CD4-positive, alpha-beta T cell (primary cell): ENCODE measurements at regions not wholly inside any gene's neighbourhood (a gene's known extent, or its start where the extent isn't known, plus 50 kb on each side); places are given as distances from the start of the nearest gene placed in this dataset.

Experiments used
- ATAC-seq: fragments of 200-7000 bp; cut with Tn5 transposase; one replicate; pipeline ENCODE4 v1.10.0; 2022; ENCODE audit warnings: mild to moderate bottlenecking; ENCODE audit not compliant: poor library complexity
- CTCF ChIA-PET: fragments of 350-600 bp; sonication (Branson Sonifier 250); formaldehyde crosslinking; loops from one replicate; lab custom pipeline; 2021; ENCODE audit warnings: antibody characterized with exemption, inconsistent platforms; lab: Charles Lee
- POLR2A ChIA-PET: fragments of 350-600 bp; sonication (Branson Sonifier 250); formaldehyde crosslinking; loops from one replicate; lab custom pipeline; 2021; ENCODE audit warnings: antibody characterized with exemption, inconsistent platforms; lab: Charles Lee
- DNase-seq, 14 experiments: peaks; one replicate each; pipeline ENCODE4 v3.0.0-alpha.2; 2013 to 2020; ENCODE audit warnings: mixed read lengths in 2 of 14
- H3K27ac ChIP-seq, 2 donors: one replicate each; pipeline versions ENCODE4 v1.5.1 to v1.7.0; 2013; ENCODE audit warnings: low read length in 2 of 2, low read depth in 1 of 2, mild to moderate bottlenecking in 1 of 2
- H3K27me3 ChIP-seq, 2 experiments: 1 replicate in 1 of 2; 2 replicates in 1 of 2; pipeline versions ENCODE4 v1.6.1 to v1.7.0; 2013; ENCODE audit warnings: low read length in 2 of 2, control low read depth in 1 of 2, mild to moderate bottlenecking in 1 of 2, moderate library complexity in 1 of 2; ENCODE audit not compliant: insufficient read depth in 2 of 2, control insufficient read depth in 1 of 2
- H3K36me3 ChIP-seq: one replicate; pipeline ENCODE4 v1.6.1; 2013; ENCODE audit warnings: low read length, control low read depth; ENCODE audit not compliant: insufficient read depth
- H3K4me1 ChIP-seq: one replicate; pipeline ENCODE4 v1.6.1; 2013; ENCODE audit warnings: low read length, control low read depth; ENCODE audit not compliant: insufficient read depth
- H3K4me3 ChIP-seq: one replicate; pipeline ENCODE4 v1.5.1; 2013; ENCODE audit warnings: mild to moderate bottlenecking, low read length, moderate library complexity
- H3K9me3 ChIP-seq, 2 experiments: 1 replicate in 1 of 2; 2 replicates in 1 of 2; pipeline versions ENCODE4 v1.6.1 to v1.7.0; 2013; ENCODE audit warnings: low read length in 2 of 2, mild to moderate bottlenecking in 2 of 2, control low read depth in 1 of 2, moderate library complexity in 1 of 2; ENCODE audit not compliant: control insufficient read depth in 1 of 2, insufficient read depth in 1 of 2
- H3K27ac Mint-ChIP-seq: one replicate; pipeline ENCODE4 v1.8.0; 2020; ENCODE audit warnings: mixed read lengths
- H3K27me3 Mint-ChIP-seq: one replicate; pipeline ENCODE4 v1.8.0; 2021; ENCODE audit warnings: mixed read lengths
- H3K36me3 Mint-ChIP-seq: one replicate; pipeline ENCODE4 v1.8.0; 2021; ENCODE audit warnings: low read depth, mixed read lengths
- H3K4me1 Mint-ChIP-seq: one replicate; pipeline ENCODE4 v1.8.0; 2021; ENCODE audit warnings: low read depth, mixed read lengths
- H3K4me3 Mint-ChIP-seq: one replicate; pipeline ENCODE4 v1.8.0; 2020; ENCODE audit warnings: mild to moderate bottlenecking, mixed read lengths
- H3K9me3 Mint-ChIP-seq: one replicate; pipeline ENCODE4 v1.8.0; 2020; ENCODE audit warnings: mixed read lengths
- intact Hi-C, 2 experiments: fragments of 100-400 bp; cut with DNase I in 1 of 2; cut with micrococcal nuclease in 1 of 2; formaldehyde crosslinking; loops; one replicate each; pipeline versions ENCODE4 v1.15.1 to v1.9.0; 2023 to 2025; cut with DNase I, micrococcal nuclease
- TF ChIP-seq, protein P1 (sequence below): fragments of 200-600 bp; IDR thresholded peaks from one replicate; pipeline ENCODE4 v1.8.0; 2022; ENCODE audit warnings: antibody characterized with exemption, mild to moderate bottlenecking

DNA sequence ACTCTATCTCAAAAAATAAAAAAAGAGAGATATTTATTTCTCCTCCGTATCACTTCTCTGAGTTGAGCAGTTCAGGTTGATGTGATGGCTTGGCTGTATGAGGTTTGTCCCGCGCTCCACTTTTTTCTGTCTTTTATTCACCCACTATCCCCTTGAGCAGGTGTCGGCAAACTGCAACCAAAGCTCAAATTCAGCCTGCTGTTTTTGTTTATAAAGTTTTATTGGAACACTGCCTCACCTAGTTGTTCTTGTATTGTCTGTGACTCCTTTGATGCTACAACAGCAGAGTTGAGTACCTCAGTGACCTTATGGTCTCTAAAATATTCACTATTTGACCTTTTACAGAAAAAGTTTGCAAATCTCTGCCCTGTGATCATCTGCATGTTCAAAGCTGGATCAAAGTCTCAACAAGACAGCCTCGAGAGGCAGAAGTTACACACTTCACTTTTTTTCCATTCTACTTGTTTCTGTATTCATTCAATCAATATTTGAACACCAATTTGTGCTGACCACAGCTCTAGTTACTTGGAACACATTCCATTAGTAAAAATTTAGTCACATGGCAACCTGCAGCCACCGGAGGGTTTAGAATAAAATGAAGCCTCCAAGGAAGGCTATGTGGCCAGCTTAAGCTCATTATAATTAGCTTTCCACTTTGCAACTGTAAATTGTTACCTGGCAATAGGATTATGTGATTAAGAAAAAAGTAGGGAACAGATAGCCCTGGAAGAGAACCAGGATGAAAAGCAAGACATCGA is 945.8 kb downstream of the KCNJ2 start:
- no peak overlapping the region for H3K27ac Mint-ChIP-seq
- DNase-seq (no peak), ATAC-seq (no peak)
- H3K4me3 Mint-ChIP-seq: no peak overlapping the region
- Histone ChIP-seq H3K27me3 (no peaks in the 10 kb centered on the region), H3K36me3 (no peaks in the 10 kb centered on the region), H3K9me3 (no peaks in the 10 kb centered on the region), H3K4me1 (no peaks in the 10 kb centered on the region), H3K27ac (no peak overlapping the region), H3K4me3 (no peak overlapping the region)
- no peaks in the 10 kb centered on the region for H3K36me3 Mint-ChIP-seq
- CTCF ChIA-PET: no interaction called here
- peaks cover 4% of the 10 kb centered on the region for H3K9me3 Mint-ChIP-seq
- H3K27me3 Mint-ChIP-seq: no peaks in the 10 kb centered on the region
- TF ChIP-seq, protein P1, sequence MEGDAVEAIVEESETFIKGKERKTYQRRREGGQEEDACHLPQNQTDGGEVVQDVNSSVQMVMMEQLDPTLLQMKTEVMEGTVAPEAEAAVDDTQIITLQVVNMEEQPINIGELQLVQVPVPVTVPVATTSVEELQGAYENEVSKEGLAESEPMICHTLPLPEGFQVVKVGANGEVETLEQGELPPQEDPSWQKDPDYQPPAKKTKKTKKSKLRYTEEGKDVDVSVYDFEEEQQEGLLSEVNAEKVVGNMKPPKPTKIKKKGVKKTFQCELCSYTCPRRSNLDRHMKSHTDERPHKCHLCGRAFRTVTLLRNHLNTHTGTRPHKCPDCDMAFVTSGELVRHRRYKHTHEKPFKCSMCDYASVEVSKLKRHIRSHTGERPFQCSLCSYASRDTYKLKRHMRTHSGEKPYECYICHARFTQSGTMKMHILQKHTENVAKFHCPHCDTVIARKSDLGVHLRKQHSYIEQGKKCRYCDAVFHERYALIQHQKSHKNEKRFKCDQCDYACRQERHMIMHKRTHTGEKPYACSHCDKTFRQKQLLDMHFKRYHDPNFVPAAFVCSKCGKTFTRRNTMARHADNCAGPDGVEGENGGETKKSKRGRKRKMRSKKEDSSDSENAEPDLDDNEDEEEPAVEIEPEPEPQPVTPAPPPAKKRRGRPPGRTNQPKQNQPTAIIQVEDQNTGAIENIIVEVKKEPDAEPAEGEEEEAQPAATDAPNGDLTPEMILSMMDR: no peak
- intact Hi-C loops: no loop called here
- POLR2A ChIA-PET: no interaction called here
- no peaks in the 10 kb centered on the region for H3K4me1 Mint-ChIP-seq

DNA sequence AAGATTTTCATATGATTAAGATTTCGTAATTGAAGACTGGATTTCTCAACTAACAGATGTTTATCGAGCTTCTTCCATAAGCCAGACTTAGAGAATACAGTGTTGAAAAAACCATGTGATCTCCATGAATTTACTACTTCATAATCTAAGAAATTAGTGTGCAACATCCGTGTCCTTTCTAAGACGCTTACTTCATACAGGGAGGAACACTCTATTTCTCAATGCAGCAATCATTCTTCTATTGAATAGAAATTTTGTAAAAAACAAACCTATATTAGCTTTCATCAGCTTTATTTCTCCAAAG is 946.3 kb downstream of the KCNJ2 start:
- no peak overlapping the region for H3K4me3 ChIP-seq
- H3K27ac Mint-ChIP-seq: no peak overlapping the region
- no peaks in the 10 kb centered on the region for H3K4me1 ChIP-seq
- no peak for ATAC-seq
- H3K27me3 ChIP-seq: no peaks in the 10 kb centered on the region
- ChIA-PET CTCF (no interaction called here), POLR2A (no interaction called here)
- no peak overlapping the region for H3K27ac ChIP-seq
- no peak for DNase-seq
- no peaks in the 10 kb centered on the region for H3K9me3 ChIP-seq
- no peaks in the 10 kb centered on the region for H3K4me1 Mint-ChIP-seq
- TF ChIP-seq, protein P1: no peak
- no peak overlapping the region for H3K4me3 Mint-ChIP-seq
- intact Hi-C loops: no loop called here
- no peaks in the 10 kb centered on the region for H3K27me3 Mint-ChIP-seq
- no peaks in the 10 kb centered on the region for H3K36me3 Mint-ChIP-seq
- H3K36me3 ChIP-seq: no peaks in the 10 kb centered on the region
- peaks cover 2% of the 10 kb centered on the region for H3K9me3 Mint-ChIP-seq

DNA sequence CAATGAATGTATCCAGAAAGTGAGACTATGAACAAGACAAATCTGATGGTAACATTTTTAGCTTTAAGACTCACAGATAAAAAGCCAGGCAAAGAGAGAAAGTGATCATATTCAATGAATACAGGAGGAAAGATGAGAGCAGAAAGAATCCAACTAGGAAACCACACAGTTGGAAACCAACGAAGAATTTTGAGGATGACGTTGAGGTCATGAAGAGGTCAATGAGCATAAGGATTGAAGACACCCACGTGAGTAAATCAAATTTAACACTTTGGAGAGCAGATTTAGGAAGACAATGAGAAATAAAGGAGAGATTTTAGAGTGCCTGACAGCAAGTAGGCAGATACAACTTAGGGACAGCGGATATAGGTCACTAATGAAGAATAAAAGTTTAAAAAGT is 948.1 kb downstream of the KCNJ2 start:
- Mint-ChIP-seq H3K4me3 (no peak overlapping the region), H3K36me3 (no peaks in the 10 kb centered on the region), H3K27me3 (no peaks in the 10 kb centered on the region), H3K9me3 (peaks cover 6% of the 10 kb centered on the region), H3K4me1 (no peaks in the 10 kb centered on the region), H3K27ac (no peak overlapping the region)
- DNase-seq (no peak), ATAC-seq (no peak)
- H3K4me3 ChIP-seq: no peak overlapping the region
- ChIA-PET CTCF (no interaction called here), POLR2A (no interaction called here)
- intact Hi-C loops: no loop called here
- H3K36me3 ChIP-seq: no peaks in the 10 kb centered on the region
- H3K9me3 ChIP-seq: no peaks in the 10 kb centered on the region
- H3K27me3 ChIP-seq: no peaks in the 10 kb centered on the region
- no peaks in the 10 kb centered on the region for H3K4me1 ChIP-seq
- H3K27ac ChIP-seq: no peak overlapping the region
- TF ChIP-seq, protein P1: no peak
